NB4 (cell line): ENCODE measurements at regions not wholly inside any gene's neighbourhood (a gene's known extent, or its start where the extent isn't known, plus 50 kb on each side); places are given as distances from the start of the nearest gene placed in this dataset.

ENCODE experiments used
- DNase-seq: peaks from one replicate; pipeline ENCODE4 v3.0.0; 2010; ENCODE audit warnings: low read depth
- H3K4me3 ChIP-seq: one replicate; pipeline ENCODE4 v1.5.1; 2011; ENCODE audit warnings: mild to moderate bottlenecking, low read depth, low read length, moderate library complexity
- MYC ChIP-seq: IDR thresholded peaks from 2 replicates; pipeline ENCODE4 v1.6.1; 2011; ENCODE audit warnings: low read depth, low read length
- POLR2A ChIP-seq: IDR thresholded peaks from 2 replicates; pipeline ENCODE4 v1.6.1; 2011; ENCODE audit warnings: mild to moderate bottlenecking; ENCODE audit not compliant: insufficient read length; ENCODE audit errors: extremely low read depth
- TF ChIP-seq, protein P1 (sequence below): IDR thresholded peaks from 2 replicates; pipeline ENCODE4 v1.6.1; 2011; ENCODE audit warnings: low read depth, low read length
- TF ChIP-seq, protein P2 (sequence below): IDR thresholded peaks from one replicate; pipeline ENCODE4 v1.5.1; 2012; ENCODE audit warnings: low read depth, low read length

DNA sequence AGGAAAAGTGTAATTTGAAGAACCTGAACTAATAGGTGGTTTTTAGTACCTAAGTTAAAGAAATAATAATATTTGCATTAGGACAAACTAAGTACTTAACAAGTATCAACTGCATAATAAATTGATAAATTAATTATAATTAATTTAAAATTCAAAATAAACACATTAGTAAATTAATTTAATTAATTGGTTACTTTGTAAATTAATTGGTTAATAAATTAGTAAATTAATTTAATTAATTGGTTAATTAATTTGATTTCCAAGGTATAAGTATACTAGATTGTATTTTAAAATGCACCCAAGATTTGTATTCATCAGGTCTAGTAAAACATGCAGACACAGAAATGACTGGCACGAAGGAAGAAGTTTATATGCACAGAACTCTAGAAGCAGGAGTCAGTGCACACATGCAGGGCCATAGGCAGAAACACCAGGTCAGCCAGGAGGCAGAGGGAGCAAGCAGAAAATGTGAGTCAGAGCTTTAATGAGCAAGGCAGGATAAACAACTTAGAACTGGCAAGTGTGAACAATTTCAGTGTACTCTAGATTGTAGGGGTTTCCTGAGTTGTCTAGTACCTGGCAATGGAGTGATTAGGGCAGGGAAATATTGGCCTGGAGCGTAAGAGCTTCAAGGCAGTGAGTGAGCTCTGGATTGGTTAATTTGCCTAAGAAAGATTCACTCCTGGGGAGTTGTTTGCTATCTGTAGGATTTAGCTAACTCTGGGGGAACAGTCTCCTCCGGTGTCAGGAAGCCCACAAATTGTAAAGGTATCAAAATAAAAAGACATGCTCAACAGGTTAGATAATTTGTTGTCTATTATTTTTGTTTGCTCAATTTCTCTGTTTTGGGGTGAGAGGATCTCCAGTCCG lies 665.7 kb downstream of the MRPL39 start:
- TF ChIP-seq POLR2A (no peak), MYC (no peak)
- TF ChIP-seq, protein P1, sequence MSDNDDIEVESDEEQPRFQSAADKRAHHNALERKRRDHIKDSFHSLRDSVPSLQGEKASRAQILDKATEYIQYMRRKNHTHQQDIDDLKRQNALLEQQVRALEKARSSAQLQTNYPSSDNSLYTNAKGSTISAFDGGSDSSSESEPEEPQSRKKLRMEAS = no peak
- TF ChIP-seq, protein P2, sequence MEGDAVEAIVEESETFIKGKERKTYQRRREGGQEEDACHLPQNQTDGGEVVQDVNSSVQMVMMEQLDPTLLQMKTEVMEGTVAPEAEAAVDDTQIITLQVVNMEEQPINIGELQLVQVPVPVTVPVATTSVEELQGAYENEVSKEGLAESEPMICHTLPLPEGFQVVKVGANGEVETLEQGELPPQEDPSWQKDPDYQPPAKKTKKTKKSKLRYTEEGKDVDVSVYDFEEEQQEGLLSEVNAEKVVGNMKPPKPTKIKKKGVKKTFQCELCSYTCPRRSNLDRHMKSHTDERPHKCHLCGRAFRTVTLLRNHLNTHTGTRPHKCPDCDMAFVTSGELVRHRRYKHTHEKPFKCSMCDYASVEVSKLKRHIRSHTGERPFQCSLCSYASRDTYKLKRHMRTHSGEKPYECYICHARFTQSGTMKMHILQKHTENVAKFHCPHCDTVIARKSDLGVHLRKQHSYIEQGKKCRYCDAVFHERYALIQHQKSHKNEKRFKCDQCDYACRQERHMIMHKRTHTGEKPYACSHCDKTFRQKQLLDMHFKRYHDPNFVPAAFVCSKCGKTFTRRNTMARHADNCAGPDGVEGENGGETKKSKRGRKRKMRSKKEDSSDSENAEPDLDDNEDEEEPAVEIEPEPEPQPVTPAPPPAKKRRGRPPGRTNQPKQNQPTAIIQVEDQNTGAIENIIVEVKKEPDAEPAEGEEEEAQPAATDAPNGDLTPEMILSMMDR = no peak
- no peak overlapping the region for H3K4me3 ChIP-seq
- DNase-seq = no peak

DNA sequence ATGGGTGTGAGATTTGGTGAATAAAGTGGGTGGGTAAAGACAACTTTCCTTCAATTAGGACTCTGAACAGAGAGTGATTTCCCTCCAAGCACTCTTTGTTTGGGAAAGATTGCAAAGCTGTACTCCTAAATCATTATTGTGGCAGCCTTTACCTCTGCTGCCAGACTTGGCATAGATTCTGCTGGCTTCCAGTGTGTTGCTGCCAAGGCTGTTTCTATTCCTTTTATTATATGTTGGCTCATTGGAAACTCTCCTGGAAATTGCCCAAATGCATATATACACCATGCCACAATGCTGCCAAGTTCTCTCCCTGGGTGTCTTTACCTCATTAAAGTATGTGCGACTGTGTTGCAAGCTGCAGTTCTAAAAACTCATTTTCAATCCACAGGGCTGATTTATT lies 668.0 kb downstream of the MRPL39 start:
- DNase-seq = no peak
- TF ChIP-seq POLR2A (no peak), MYC (no peak)
- TF ChIP-seq, protein P2 = no peak
- TF ChIP-seq, protein P1 = no peak
- no peak overlapping the region for H3K4me3 ChIP-seq

DNA sequence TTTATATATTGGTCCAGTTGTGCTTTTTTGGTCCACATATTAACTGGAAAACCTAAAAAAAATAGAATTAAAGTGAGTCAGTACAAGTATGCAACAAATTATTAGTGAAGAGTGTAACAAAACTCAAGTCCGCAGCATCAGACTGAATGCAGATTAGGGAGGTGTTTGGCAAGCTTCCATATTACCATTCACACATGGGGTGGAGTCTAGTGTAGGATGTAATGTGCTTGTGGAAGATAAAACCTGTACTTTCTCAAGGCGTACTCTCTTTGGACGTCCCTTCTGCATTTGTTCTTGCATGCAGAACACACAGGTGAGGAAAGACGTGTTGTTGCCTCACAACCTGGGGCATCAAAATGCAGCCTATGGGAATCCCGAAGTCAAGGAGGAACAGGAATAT lies 668.7 kb downstream of the MRPL39 start:
- TF ChIP-seq, protein P2 = no peak
- TF ChIP-seq, protein P1 = no peak
- no peak for TF ChIP-seq POLR2A
- no peak for TF ChIP-seq MYC
- no peak overlapping the region for H3K4me3 ChIP-seq
- DNase-seq = no peak

DNA sequence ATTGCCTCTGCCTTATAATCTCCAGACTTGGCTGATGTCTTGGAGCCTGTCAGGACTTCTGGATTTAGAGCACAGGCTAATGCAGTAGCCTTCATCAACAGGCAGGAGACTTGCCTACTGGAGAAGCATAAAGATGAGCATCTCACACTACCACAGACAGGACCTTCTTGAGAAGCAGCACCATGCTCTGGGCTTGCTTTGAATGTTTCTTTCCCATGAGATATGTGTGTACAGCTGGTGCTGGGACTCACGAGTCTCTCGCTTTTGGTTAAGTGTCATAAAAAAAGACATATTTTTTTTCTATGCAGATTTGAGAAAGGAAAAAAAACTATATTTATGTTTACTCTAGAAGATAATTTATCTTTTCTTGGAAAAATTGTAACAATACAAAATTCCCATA lies 671.3 kb downstream of the MRPL39 start:
- TF ChIP-seq, protein P2 = no peak
- TF ChIP-seq POLR2A = no peak
- H3K4me3 ChIP-seq = no peak overlapping the region
- no peak for DNase-seq

DNA sequence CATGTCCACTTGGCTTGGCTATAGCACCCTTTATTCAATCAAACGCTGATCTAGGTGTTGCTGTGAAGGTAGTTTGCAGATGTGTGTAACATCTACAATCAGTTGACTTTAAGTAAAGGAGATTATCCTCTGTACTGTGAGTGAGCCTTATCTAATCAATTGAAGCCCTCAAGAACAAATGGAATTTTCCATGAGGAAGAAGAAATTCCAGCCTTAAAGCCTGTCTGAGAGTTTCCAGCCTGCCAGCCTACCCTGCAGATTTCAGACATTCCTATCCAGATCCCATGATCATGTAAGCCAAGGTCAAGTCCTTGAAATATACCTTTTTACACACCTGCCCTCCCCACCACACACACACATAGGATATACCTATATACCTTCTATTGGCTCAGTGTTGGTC lies 696.7 kb downstream of the MRPL39 start:
- DNase-seq = no peak
- TF ChIP-seq, protein P1 = no peak
- TF ChIP-seq POLR2A (no peak), MYC (no peak)
- TF ChIP-seq, protein P2 = no peak
- no peak overlapping the region for H3K4me3 ChIP-seq
